Upper lobe of left lung (tissue), 6 donors: ENCODE measurements at regions not wholly inside any gene's neighbourhood (a gene's known extent, or its start where the extent isn't known, plus 50 kb on each side); places are given as distances from the start of the nearest gene placed in this dataset.

Experiments
- ATAC-seq, 2 donors: fragments of 200-7000 bp; cut with Tn5 transposase; one replicate each; pipeline ENCODE4 v1.9.1; 2022; ENCODE audit warnings: mild to moderate bottlenecking in 2 of 2, moderate library complexity in 2 of 2; ENCODE audit not compliant: low FRiP score in 2 of 2
- DNase-seq, 2 donors: peaks; one replicate each; pipeline ENCODE4 v3.0.0-alpha.2; 2019 to 2020
- H3K27ac ChIP-seq, 4 donors: fragments of 200-600 bp; sonication (generic); one replicate each; pipeline ENCODE4 v1.5.1; 2016 to 2019
- H3K27me3 ChIP-seq, 4 donors: fragments of 200-600 bp; sonication (generic); one replicate each; pipeline ENCODE4 v1.5.1; 2017 to 2019
- H3K36me3 ChIP-seq, 4 donors: fragments of 200-600 bp; sonication (generic); one replicate each; pipeline ENCODE4 v1.5.1; 2016 to 2019
- H3K4me1 ChIP-seq, 4 donors: fragments of 200-600 bp; sonication (generic); one replicate each; pipeline ENCODE4 v1.5.1; 2018 to 2019
- H3K4me3 ChIP-seq, 4 donors: fragments of 200-600 bp; sonication (generic); one replicate each; pipeline ENCODE4 v1.5.1; 2017 to 2019; ENCODE audit warnings: mild to moderate bottlenecking in 2 of 4, moderate library complexity in 1 of 4
- H3K9me3 ChIP-seq, 4 donors: fragments of 200-600 bp; sonication (generic); one replicate each; pipeline ENCODE4 v1.5.1; 2018 to 2019
- CTCF ChIP-seq, 6 experiments: fragments of 450-650 bp in 4 of 6; fragments of 200-600 bp in 2 of 6; sonication (generic) in 2 of 6; IDR thresholded peaks; one replicate each; pipeline ENCODE4 v1.5.1; 2016 to 2019; ENCODE audit warnings: antibody characterized with exemption in 6 of 6
- EP300 ChIP-seq, 4 donors: sonication (generic); formaldehyde crosslinking; IDR thresholded peaks; one replicate each; pipeline ENCODE4 v1.5.1; 2017; ENCODE audit warnings: antibody characterized with exemption in 4 of 4, control low read depth in 2 of 4
- POLR2A ChIP-seq, 4 donors: fragments of 450-650 bp; IDR thresholded peaks; one replicate each; pipeline ENCODE4 v1.5.1; 2016 to 2017; ENCODE audit warnings: antibody characterized with exemption in 4 of 4, mild to moderate bottlenecking in 2 of 4
- POLR2AphosphoS5 ChIP-seq, 2 donors: sonication (generic); formaldehyde crosslinking; IDR thresholded peaks; one replicate each; pipeline ENCODE4 v1.5.1; 2017; ENCODE audit warnings: antibody characterized with exemption in 2 of 2
- WGBS, 2 donors: methylation state at CpG; one replicate each; pipeline ENCODE4 v1.1.5; 2017 to 2018; 5-methylcytosine and 5-hydroxymethylcytosine counted together
- donor health status: DM: no; HTN: no; CAD: no; lungs with moderate emphysema.
- donor health status: DM: no; HTN: yes; CAD: no; lungs with severe emphysema.

- Histone ChIP-seq H3K9me3 (no peaks in the 10 kb centered on the region), H3K4me1 (peaks cover 13 to 25% (median 20%) of the 10 kb centered on the region in 4 donors), H3K27me3 (no peaks in the 10 kb centered on the region), H3K36me3 (no peaks in the 10 kb centered on the region), H3K27ac (no peak overlapping the region), H3K4me3 (no peak overlapping the region)
- WGBS, 2 donors: 88 to 90% methylated on average over 5 of the region's 5 CpGs
- TF ChIP-seq EP300 (IDR thresholded peaks at IDR 0.05) (no peak), POLR2AphosphoS5 (IDR thresholded peaks at IDR 0.05) (no peak), CTCF (IDR thresholded peaks at IDR 0.05) (no peak), POLR2A (IDR thresholded peaks at IDR 0.05) (no peak)
- no peak for ATAC-seq
- DNase-seq: no peak
Measured at GRCh38 chr2:64226611-64227010, 82.4 kb upstream of the PELI1 start.

GRCh38 chr2:64227603-64228125 is 83.4 kb upstream of the PELI1 start:
- no peak for ATAC-seq

GRCh38 chr2:64228126-64228678 is 84.0 kb upstream of the PELI1 start:
- H3K27me3 ChIP-seq: no peaks in the 10 kb centered on the region
- peak; percentile 89 to 98 for ATAC-seq
- no peaks in the 10 kb centered on the region for H3K9me3 ChIP-seq
- H3K4me3 ChIP-seq: peak overlapping the region in 3 of 4 donors; percentile 41 to 55 (median 54)
- 2% methylated on average over 20 to 26 of the region's 26 CpGs for WGBS, 2 donors
- DNase-seq: peak; percentile 92 to 94
- no peaks in the 10 kb centered on the region for H3K36me3 ChIP-seq
- H3K4me1 ChIP-seq: peaks cover 11 to 16% (median 13%) of the 10 kb centered on the region in 4 donors
- TF ChIP-seq CTCF (IDR thresholded peaks at IDR 0.05): peak in 1 of 6 experiments; percentile 33
- peak; percentile 19 to 83 for TF ChIP-seq POLR2AphosphoS5 (IDR thresholded peaks at IDR 0.05)
- TF ChIP-seq EP300 (IDR thresholded peaks at IDR 0.05): no peak
- peak in 1 of 4 donors; percentile 68 for TF ChIP-seq POLR2A (IDR thresholded peaks at IDR 0.05)
- H3K27ac ChIP-seq: peak overlapping the region; percentile 56 to 87 (median 76)

More at GRCh38 chr2:64227603-64228125, 83.4 kb upstream of the PELI1 start:
- Histone ChIP-seq H3K27me3 (no peaks in the 10 kb centered on the region), H3K4me3 (peak overlapping the region in 3 of 4 donors; percentile 41 to 55 (median 54)), H3K9me3 (no peaks in the 10 kb centered on the region), H3K36me3 (no peaks in the 10 kb centered on the region), H3K27ac (peak overlapping the region; percentile 56 to 87 (median 76)), H3K4me1 (peaks cover 12 to 21% (median 16%) of the 10 kb centered on the region in 4 donors)
- no peak for DNase-seq
- TF ChIP-seq CTCF (IDR thresholded peaks at IDR 0.05) (no peak), EP300 (IDR thresholded peaks at IDR 0.05) (no peak), POLR2AphosphoS5 (IDR thresholded peaks at IDR 0.05) (no peak)
- WGBS, 2 donors: 16 to 23% methylated on average over 7 of the region's 7 CpGs

GRCh38 chr2:64228918-64229317 is 84.7 kb upstream of the PELI1 start:
- no peaks in the 10 kb centered on the region for H3K9me3 ChIP-seq
- H3K4me1 ChIP-seq: peaks cover 11 to 15% (median 13%) of the 10 kb centered on the region in 4 donors
- TF ChIP-seq EP300 (IDR thresholded peaks at IDR 0.05): no peak
- TF ChIP-seq CTCF (IDR thresholded peaks at IDR 0.05): no peak
- no peak for TF ChIP-seq POLR2A (IDR thresholded peaks at IDR 0.05)
- no peak for TF ChIP-seq POLR2AphosphoS5 (IDR thresholded peaks at IDR 0.05)
- no peaks in the 10 kb centered on the region for H3K27me3 ChIP-seq
- no peak for DNase-seq
- no peaks in the 10 kb centered on the region for H3K36me3 ChIP-seq
- WGBS, 2 donors: 84 to 85% methylated on average over 4 of the region's 4 CpGs
- peak overlapping the region in 2 of 4 donors; percentile 54 to 55 for H3K4me3 ChIP-seq
- no peak for ATAC-seq
- peak overlapping the region in 3 of 4 donors; percentile 56 to 87 (median 78) for H3K27ac ChIP-seq

- H3K36me3 ChIP-seq: no peaks in the 10 kb centered on the region
- no peaks in the 10 kb centered on the region for H3K9me3 ChIP-seq
- TF ChIP-seq EP300 (IDR thresholded peaks at IDR 0.05) (no peak), CTCF (IDR thresholded peaks at IDR 0.05) (no peak), POLR2A (IDR thresholded peaks at IDR 0.05) (no peak), POLR2AphosphoS5 (IDR thresholded peaks at IDR 0.05) (no peak)
- H3K27ac ChIP-seq: no peak overlapping the region
- no peaks in the 10 kb centered on the region for H3K27me3 ChIP-seq
- H3K4me3 ChIP-seq: no peak overlapping the region
- ATAC-seq (no peak), DNase-seq (no peak)
- H3K4me1 ChIP-seq: peaks cover 11 to 15% (median 13%) of the 10 kb centered on the region in 4 donors
Measured at GRCh38 chr2:64230540-64230939, 86.3 kb upstream of the PELI1 start.
